ENCODE measurements at regions not wholly inside any gene's neighbourhood (a gene's known extent, or its start where the extent isn't known, plus 50 kb on each side); places are given as distances from the start of the nearest gene placed in this dataset.
"Not testable (repeated sequence)": the region's sequence is repeated elsewhere in the genome, so short reads cannot be mapped to it uniquely, and the experiment has no call there.

DNA sequence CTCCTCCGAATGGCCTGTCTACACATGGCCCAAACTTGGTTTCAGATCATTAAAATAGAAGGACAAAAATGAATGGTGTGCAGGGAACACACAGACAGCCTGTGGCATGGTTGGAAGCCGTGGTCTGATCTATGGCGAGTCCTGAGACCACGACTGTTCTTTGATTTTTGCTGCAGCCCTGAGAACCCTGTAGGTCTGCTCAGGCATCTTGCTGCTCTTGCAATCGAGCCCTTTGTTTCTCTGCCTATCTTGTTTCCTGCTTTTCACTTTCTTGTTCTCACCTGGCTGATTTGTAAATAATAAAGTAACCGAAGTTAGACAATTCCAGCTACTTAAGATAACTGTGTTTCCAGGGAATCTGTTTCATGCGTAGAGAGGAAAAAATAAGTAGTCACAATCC is 54.1 kb upstream of the NBPF9 start:
- DNase-seq (ENCODE audit: low read depth in 2 of 2) = not testable (repeated sequence)

DNA sequence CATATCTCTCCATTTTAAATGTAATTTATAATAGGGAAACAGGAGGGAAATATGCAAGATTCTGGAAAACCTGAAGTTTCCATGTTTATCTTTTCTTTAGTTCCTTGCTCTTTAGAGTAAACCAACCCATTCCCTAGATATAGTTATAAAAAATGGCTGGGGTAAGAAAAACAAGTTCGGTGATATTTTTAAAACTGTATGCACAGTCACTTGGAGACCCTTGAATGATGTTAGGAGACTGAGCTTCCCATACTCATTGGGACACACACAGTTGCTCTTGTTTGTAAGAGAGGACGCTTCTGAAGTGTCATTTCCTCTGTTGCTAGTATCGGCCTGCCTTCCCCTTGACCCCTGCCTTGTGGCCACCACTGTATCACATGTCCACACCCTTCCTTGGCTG is 55.0 kb upstream of the NBPF9 start:
- not testable (repeated sequence) for DNase-seq (ENCODE audit: low read depth in 2 of 2)

DNA sequence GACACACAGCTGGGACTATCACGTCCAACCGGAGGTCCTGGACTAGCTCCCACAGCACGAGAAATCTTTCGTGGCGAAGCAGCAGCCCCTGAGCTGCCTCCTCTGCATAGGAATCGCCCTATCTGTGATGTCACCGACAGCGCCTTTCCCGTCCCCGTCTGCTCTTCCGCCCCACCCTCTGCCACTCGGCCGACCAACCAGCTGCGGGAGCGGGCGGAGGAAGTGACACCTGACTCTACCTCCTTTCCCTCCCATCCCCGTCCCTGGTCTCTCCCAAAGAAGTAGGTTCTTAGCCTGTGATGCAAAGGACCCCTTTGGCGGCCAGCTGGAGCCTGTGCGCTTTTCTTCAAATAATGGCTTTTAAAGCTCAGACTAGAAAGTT is 59.7 kb upstream of the NBPF9 start:
- not testable (repeated sequence) for DNase-seq (ENCODE audit: low read depth in 2 of 2)

DNA sequence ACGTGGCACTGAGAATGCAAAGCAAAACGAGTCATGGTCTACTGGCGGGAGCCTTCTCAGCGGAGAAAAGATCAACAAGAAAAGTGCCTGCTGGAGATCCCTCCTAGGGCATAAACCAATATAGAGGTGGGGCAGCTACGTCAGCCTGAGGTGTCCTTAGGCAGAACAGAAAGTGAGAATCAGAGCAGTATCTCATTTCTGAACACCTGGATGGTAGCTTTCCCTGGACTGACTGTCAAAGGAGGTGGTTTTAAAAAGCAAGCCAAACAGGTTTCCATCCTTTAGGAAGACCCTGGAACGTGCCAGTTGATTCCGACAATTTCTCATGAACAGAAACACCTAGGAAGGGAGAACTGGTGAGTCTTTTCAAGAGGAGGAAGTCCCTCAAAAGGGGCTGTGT is 71.4 kb upstream of the NBPF9 start:
- not testable (repeated sequence) for DNase-seq (ENCODE audit: low read depth in 2 of 2)

DNA sequence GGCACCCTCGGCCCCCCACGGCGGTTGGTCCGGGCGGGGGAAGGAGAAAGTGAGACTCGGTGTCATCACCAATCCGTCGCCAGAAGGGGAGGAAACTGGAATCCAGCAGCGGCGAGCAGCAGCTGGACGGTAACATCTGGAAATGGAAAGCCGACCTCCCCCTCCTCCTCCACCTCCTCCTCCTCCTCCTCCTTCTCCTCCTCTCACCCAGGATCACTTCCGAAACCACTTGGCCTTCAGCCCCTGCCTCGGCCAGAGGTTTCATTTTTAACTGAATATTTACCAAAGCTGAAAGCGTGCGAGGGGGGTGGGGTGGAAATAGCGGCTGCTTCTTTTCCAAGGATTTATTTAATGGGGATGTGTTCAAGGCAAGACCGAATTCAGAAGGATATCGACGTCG is 72.5 kb upstream of the NBPF9 start:
- DNase-seq (ENCODE audit: low read depth in 2 of 2) = not testable (repeated sequence)

DNA sequence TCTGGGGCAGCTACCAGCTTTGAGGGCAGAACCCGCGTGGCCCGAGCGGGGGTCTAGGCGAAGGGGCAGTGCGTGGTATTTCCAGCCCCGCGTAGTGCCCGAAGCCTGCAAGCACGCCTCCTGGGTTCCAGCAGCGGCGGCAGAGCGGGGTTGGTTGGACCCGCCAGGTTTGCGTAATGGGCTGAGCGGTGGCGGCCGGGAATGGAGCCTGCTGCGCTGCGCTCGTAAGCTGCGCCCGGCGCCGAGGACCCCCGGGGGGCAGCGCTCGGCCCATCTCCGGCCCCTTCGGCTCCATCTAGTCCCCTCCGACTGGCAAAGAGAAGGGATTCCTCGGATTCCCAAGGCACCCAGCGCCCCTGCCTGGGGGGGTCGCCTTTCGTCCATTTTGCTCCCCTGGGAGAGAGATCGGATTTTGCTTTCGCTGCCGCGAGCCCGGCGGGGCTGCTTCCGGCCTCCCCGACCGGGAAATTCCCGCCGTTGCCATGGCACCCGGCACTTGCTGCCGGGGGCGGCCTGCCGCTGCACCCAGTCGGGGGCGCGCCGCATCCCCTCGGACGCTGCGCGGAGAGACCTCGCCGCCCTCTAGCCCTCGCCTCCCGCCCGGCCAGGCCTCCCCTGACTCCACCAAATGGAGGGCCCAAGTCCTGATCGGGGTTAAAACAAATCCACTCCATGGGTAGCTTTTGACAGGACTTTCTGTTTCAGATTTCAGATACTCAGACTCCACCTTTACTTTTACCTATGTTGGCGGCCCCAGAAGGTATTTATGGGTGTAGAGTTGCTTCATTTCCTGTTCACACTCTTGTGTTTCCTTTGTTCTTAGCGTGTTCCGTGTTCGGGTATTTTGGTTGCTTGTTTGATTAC is 73.3 kb upstream of the NBPF9 start:
- DNase-seq (ENCODE audit: low read depth in 2 of 2) = peak; percentile 36 to 56

DNA sequence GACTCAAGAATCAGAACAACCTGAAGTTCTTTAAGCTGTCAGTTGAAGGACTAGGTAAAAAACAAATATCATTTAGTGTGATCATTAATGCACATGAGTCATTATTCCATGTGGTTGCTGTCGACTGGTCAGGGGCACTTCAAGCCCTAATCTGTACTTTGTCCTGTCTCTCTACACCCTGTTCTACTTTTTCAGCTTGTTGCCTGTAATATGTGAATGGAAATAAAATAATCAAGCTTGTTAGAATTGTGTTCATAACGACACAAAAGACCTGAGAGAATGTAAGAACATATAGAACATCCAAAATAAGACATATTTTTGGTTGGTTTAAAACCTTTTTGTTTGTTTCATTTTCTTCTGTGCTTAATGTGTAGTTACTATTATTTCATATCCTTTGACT is 87.4 kb upstream of the NBPF9 start:
- not testable (repeated sequence) for DNase-seq (ENCODE audit: low read depth in 2 of 2)

DNA sequence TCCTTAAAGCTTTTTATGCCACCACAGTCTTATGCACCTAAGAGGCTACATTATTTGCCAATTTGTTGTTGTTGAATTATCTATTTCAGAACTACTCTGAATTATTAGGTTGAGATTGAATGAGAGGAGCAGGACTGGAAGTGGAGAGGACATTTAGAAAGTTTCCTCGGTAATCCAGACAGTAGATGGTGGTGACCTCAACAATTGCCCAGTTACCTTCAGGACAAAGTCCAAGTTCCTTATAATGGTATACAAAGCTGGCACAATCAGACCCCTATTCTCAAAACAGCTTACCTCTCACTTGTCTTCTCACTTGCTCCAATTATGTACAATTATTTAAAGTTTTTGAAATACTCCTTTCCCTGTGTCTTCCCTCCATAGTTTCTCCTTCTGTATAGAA is 93.3 kb upstream of the NBPF9 start:
- not testable (repeated sequence) for DNase-seq (ENCODE audit: low read depth in 2 of 2)

DNA sequence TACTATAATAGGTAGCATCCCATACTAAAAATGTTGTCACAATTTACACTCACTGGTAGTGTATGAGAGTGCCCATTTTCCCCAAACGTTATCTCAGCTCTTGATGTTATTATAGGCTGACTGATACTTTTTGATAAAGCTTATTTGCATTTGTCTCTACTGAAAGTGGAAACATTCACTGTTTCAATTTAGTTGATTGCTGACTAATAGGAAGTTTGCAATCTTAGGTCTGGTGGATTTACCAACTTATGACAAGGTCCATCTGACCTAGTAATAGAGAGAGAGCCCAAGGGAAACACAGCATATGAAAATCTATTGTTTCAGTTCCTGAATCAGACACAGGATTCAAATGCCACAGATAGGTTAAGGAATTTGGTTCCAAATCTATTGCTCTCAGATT is 97.2 kb upstream of the NBPF9 start:
- DNase-seq (ENCODE audit: low read depth in 2 of 2) = not testable (repeated sequence)

DNA sequence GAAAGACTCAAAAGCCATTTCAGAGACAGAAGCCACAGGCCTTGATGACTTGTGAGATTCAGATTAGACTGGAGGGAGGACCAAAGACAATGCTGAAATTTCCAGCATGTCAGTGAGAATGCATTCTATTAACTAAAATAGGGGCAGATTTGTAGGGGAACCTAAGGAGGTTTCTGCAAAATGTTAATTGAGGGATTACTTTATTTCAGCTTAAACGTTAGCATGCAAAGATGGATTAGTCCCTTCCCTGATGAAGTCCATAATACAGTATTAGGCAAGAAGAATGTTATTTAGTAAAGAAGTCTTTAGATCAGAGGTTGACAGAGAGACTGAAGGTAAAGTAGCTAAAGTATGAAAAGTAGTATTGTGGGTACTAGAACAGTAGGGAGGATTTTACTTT is 98.9 kb upstream of the NBPF9 start:
- not testable (repeated sequence) for DNase-seq (ENCODE audit: low read depth in 2 of 2)

DNA sequence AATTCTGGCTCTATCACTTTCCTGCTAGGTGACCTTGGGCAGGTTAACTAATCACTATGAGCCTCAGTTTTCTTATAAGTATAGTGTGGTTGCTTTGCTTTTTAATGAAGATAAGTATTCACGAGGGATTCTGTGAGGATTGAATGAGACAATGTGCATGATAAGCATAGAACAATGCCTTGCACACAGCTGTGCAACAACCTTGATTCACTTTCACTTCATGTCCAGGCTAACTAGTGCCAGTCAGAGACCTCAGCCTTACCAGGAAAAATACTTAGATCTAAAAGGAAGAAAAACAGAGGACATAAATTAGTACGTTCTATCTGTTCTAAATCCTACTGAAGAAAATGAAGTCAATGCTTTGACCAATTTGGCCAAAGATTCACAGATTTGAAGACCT is 101.0 kb upstream of the NBPF9 start:
- not testable (repeated sequence) for DNase-seq (ENCODE audit: low read depth in 2 of 2)

DNA sequence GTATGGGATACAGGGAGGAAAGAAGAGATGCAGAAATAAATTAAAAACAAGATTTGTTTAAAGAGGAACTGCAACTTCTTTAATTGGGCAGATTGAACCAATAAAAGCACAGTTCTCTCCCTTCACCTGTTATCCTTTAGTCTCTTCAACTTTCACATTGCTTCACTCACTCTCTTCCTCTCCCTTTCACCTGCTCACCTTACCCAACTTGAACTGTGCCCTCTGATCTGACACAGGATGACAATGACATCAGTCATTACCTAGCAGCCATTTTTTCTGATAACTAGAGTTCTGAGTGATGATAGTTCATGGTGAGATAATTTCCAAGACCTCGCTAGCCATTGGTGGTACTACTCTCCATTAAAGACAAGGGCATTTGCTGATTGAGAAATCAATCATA is 105.5 kb upstream of the NBPF9 start:
- not testable (repeated sequence) for DNase-seq (ENCODE audit: low read depth in 2 of 2)

DNA sequence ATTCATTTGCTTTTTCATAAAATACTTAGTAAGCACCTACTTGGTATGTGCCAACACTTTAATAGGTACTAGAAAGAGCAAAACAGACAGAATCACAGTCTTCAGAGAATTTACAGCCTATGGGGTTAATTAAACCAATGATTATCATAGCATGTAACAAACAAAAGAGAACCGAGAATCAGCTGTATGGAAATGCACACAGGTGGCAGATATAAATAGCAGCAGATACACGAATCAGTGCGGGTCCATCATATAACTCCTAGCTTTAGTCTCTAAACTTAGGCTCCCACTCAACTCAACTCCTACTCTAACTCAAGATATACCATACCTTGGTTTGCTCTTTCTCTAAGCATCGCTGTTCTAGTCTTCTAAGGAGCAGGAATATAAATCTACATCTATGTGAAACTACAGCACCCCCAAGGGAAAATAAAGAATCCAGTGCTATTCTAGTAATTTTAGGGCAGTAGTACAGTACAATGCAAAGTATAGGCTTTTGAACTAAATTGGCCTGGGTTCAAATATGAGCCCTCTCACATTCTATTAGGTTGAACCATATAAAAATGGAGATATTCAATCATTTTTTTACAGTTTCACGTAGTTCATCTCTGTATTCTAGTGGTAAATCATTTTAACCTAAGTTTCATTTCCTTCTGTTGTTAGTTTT is 108.5 kb upstream of the NBPF9 start:
- not testable (repeated sequence) for DNase-seq (ENCODE audit: low read depth in 2 of 2)

DNA sequence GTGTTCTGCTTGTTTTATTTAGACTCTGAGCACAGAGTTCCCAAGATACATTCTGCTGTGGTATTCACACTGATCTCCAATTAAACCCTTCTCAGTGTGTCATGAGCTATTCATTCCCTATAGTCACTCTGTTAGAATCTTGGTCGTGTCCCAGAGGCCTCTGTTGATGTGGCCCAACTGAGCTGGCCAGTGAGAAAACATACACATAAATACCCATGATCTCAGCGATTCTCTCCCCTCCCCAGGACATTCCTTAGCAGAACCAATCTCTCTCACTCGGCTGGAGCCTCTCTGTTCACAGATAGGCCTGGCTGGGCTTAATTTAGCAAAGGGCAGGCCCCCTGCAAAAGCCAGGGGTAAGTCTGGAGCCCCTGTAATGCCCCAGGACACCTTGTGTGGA is 109.6 kb upstream of the NBPF9 start:
- not testable (repeated sequence) for DNase-seq (ENCODE audit: low read depth in 2 of 2)

DNA sequence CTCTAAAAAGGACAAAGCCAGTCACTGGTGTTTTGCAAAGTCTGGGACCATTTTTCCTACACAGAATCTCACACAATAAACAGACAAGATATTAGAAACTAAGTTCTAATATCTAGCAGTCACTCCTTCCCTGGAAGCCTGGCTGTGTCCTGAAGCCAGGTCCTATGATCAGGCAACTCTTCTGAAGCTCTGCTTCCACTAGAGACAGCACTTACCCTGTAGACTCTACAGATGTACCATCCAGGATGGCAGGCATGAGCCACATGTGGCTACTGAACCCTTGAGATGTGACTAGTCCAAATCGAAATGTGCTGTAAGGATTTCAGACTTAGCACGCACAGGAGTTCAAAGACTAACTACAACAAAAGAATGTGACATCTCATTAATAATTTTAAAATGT is 110.3 kb upstream of the NBPF9 start:
- not testable (repeated sequence) for DNase-seq (ENCODE audit: low read depth in 2 of 2)

DNA sequence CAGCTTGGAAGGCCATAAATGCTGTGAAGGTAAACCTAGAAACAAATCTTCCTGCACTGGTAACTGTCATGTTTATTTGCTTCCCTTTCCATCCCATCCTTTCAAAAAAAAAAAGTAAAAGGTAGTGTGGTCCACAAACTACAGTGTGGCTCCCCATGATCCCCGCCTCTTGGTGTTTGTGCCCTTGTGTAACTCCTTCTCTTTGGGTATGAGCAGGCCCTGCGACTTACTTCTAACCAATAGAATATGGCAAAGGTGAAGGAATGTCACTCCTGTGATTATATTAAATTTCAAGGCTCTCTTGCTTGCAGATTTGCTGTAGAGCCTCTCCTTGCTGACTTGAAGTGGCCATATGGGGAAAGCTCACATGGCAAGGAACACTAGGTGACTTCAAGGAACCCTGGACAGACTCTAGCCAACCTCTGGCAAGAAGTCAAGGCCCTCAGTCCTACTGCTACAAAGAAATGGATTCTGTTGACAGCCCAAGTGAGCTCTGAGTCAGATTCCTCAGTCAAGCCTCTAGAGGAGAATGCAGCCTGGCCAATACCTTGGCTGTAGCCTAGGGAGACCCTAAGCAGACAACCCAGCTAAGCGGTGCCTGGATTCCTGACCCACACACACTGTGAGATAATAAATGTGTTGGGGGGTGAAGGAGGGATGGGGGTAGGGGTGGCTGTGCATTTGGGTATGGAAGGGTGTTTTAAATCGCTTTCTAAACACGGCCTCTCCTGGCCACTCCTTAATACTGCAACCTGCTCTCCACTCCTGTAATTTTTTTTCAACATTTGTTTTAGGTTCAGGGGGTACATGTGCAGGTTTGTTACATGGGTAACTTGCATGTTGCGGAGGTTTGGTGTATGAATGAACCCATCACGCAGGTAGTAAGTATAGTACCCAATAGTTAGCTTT is 115.0 kb upstream of the NBPF9 start:
- not testable (repeated sequence) for DNase-seq (ENCODE audit: low read depth in 2 of 2)

DNA sequence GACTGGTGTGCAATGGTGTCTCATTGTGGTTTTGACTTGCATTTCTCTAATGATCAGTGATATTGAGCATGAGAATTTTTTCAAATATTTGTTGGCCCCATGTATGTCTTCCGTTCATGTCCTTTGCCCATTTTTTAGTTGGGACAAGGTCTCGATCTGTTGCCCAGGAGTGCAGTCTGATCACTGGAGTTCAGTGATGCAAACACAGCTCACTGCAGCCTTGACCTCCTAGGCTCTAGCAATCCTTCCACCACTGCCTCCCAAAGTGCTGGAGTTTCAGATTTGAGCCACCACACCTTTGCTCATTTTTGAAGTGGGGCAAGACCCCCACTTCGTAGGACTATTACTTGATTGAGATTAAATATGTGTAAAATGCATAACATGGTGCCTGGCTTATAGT is 116.2 kb upstream of the NBPF9 start:
- DNase-seq (ENCODE audit: low read depth in 2 of 2) = not testable (repeated sequence)

DNA sequence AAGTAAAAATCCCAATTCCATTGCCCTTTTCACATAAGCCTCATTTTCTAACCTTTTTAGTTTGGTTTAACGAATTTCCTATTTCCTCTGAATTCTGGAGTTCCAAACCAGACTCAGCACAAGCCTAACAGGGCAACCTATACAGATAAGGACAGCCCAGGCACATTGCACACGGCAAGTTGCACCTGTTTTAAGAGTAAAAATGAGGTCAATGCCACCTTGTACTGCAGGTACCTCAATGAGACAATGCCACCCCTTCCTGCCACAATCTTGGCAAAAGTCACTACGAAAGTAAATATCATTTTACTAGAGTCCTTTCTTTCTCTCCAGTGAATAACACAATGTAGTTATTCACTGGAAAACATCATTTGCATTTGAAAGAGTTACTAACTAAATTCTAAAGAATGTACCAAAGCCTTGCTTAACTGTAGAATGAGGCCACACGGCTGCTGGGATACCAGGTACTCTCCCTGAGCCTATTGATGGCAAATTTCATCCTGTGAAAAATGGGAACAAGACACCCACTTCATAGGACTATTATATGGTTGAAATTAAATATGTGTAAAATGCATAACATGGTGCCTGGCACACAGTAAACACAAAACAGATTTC is 117.2 kb upstream of the NBPF9 start:
- DNase-seq (ENCODE audit: low read depth in 2 of 2) = not testable (repeated sequence)

DNA sequence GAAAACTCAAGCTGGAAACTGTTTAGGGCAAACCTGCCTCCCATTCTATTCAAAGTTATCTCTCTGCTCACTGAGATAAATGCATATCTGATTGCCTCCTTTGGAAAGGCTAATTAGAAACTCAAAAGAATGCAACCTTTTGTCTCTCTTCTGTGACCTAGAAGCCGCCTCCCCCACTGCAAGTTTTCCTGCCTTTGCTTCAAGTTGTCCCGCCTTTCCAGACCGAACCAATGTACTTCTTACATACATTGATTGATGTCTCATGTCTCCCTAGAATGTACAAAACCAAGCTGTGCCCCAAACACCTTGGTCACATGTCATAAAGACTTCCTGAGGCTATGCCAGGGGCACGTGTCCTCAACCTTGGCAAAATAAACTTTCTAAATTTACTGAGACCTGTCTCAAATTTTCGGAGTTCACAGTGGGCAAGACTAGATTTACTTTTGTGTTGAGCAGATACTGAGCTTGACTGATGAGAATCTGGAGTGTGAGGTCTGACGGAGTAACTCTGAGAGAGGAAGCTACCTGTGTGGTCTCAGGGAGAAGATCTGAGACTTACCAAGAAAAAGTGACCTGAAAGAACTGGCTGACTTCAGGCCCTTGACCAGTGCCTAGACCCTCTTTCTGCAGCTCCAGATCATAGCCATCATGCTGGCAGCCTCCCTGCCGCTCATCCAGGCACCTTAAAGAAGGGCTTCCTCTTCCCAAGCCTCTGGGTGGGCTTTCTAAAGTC is 124.7 kb upstream of the NBPF9 start:
- not testable (repeated sequence) for DNase-seq (ENCODE audit: low read depth in 2 of 2)

DNA sequence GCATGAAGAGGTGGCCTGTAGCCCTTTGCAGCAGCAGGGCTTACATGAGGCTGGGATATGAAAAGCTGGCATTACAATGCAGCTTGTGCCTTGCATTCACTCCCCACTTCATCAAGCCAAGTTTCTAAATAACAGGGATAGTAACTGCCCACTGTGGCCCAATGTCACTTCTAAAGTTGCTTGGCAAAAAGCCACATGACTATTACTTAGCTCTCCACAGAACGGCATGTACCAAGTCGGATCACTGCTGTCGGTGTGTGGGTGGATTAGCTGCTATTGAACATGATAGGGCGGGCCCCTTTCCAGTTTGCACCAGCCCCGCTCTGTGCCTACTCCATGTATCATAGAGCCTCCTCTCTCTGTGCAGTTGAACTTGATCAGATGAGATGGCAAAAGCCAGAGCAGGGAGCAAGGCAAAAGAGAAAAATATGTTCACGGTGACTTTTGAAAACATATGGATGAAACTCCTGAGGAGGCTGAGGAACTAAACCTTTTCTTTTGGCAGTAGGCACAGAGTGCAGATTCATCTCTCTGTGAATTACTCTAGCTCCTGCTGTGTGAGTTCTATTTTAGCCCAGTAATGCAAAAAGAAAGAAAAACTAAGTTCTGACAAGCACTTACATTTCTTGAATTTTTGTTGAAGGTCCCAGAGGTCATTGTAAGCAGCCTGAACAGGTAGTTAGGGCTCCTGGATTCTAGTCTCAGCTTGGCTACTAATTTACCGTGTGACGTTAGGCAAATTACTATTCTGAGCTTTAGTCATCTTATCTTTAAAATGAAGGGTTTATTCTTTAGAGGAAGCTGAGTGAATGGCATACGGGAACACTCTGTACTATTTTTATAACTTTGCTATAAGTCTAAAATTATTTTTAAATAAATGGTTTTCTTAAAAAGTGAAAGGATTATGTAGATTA is 125.6 kb upstream of the NBPF9 start:
- DNase-seq (ENCODE audit: low read depth in 2 of 2) = not testable (repeated sequence)
